ENCODE measurements at regions not wholly inside any gene's neighbourhood (a gene's known extent, or its start where the extent isn't known, plus 50 kb on each side); places are given as distances from the start of the nearest gene placed in this dataset.

GRCh38 chr15:95880630-95881029, 449.9 kb upstream of the NR2F2 start:
- no peaks in the 10 kb centered on the region for H3K27me3 ChIP-seq (ENCODE audit: insufficient read depth, low read length, poor library complexity, severe bottlenecking)
- TF ChIP-seq CTCF (conservative IDR thresholded peaks at IDR 0.05; ENCODE audit: low read length) (no peak), EZH2phosphoT487 (IDR thresholded peaks at IDR 0.05; ENCODE audit: borderline replicate concordance) (no peak)
- H3K36me3 ChIP-seq (ENCODE audit: insufficient read depth, low read length): no peaks in the 10 kb centered on the region
- H3K4me1 ChIP-seq (ENCODE audit: insufficient read depth, low read length, poor library complexity, severe bottlenecking): peaks cover 33% of the 10 kb centered on the region
- no peak overlapping the region for H3K4me2 ChIP-seq (ENCODE audit: low read depth, low read length, poor library complexity, severe bottlenecking)
- H3F3A ChIP-seq (ENCODE audit: low read depth): no peaks in the 10 kb centered on the region
- H3K9ac ChIP-seq (ENCODE audit: low read depth, low read length, poor library complexity, severe bottlenecking): no peak overlapping the region
- H3K4me3 ChIP-seq (ENCODE audit: low read length, poor library complexity, severe bottlenecking): no peak overlapping the region
- peak overlapping the region; percentile 79; the same call in 1 of the 2 replicates for H2AFZ ChIP-seq (ENCODE audit: low read length)
- H3K9me2 ChIP-seq (replicated peaks; ENCODE audit: low read depth, low read length): no peaks in the 10 kb centered on the region
- H4K20me1 ChIP-seq (ENCODE audit: insufficient read depth, low read length, poor library complexity, severe bottlenecking): no peaks in the 10 kb centered on the region
- H3K79me2 ChIP-seq (ENCODE audit: insufficient read depth, low read length): no peaks in the 10 kb centered on the region
- no peaks in the 10 kb centered on the region for H3K9me3 ChIP-seq (ENCODE audit: insufficient read depth, low read depth, low read length)

- Histone ChIP-seq H3K9ac (ENCODE audit: low read depth, low read length, poor library complexity, severe bottlenecking) (no peak overlapping the region), H3K4me3 (ENCODE audit: low read length, poor library complexity, severe bottlenecking) (no peak overlapping the region), H3K9me3 (ENCODE audit: insufficient read depth, low read depth, low read length) (no peaks in the 10 kb centered on the region), H3K9me2 (replicated peaks; ENCODE audit: low read depth, low read length) (no peaks in the 10 kb centered on the region), H3K79me2 (ENCODE audit: insufficient read depth, low read length) (no peaks in the 10 kb centered on the region), H3K4me1 (ENCODE audit: insufficient read depth, low read length, poor library complexity, severe bottlenecking) (peaks cover 30% of the 10 kb centered on the region), H4K20me1 (ENCODE audit: insufficient read depth, low read length, poor library complexity, severe bottlenecking) (no peaks in the 10 kb centered on the region), H3F3A (ENCODE audit: low read depth) (no peaks in the 10 kb centered on the region), H3K27me3 (ENCODE audit: insufficient read depth, low read length, poor library complexity, severe bottlenecking) (no peaks in the 10 kb centered on the region), H3K4me2 (ENCODE audit: low read depth, low read length, poor library complexity, severe bottlenecking) (no peak overlapping the region), H3K36me3 (ENCODE audit: insufficient read depth, low read length) (no peaks in the 10 kb centered on the region), H2AFZ (ENCODE audit: low read length) (peak overlapping the region; percentile 49; the same call in 1 of the 2 replicates)
- TF ChIP-seq EZH2phosphoT487 (IDR thresholded peaks at IDR 0.05; ENCODE audit: borderline replicate concordance) (no peak), CTCF (conservative IDR thresholded peaks at IDR 0.05; ENCODE audit: low read length) (no peak)
Observed at GRCh38 chr15:95883064-95883463, 447.4 kb upstream of the NR2F2 start.

- H3K4me3 ChIP-seq (ENCODE audit: low read length, poor library complexity, severe bottlenecking): no peak overlapping the region
- H2AFZ ChIP-seq (ENCODE audit: low read length): no peak overlapping the region
- no peak overlapping the region for H3K9ac ChIP-seq (ENCODE audit: low read depth, low read length, poor library complexity, severe bottlenecking)
- TF ChIP-seq EZH2phosphoT487 (IDR thresholded peaks at IDR 0.05; ENCODE audit: borderline replicate concordance) (no peak), CTCF (conservative IDR thresholded peaks at IDR 0.05; ENCODE audit: low read length) (no peak)
- no peaks in the 10 kb centered on the region for H3K27me3 ChIP-seq (ENCODE audit: insufficient read depth, low read length, poor library complexity, severe bottlenecking)
- no peaks in the 10 kb centered on the region for H3K9me3 ChIP-seq (ENCODE audit: insufficient read depth, low read depth, low read length)
- no peaks in the 10 kb centered on the region for H3K36me3 ChIP-seq (ENCODE audit: insufficient read depth, low read length)
- peaks cover 19% of the 10 kb centered on the region for H3K4me1 ChIP-seq (ENCODE audit: insufficient read depth, low read length, poor library complexity, severe bottlenecking)
- no peak overlapping the region for H3K4me2 ChIP-seq (ENCODE audit: low read depth, low read length, poor library complexity, severe bottlenecking)
- H4K20me1 ChIP-seq (ENCODE audit: insufficient read depth, low read length, poor library complexity, severe bottlenecking): no peaks in the 10 kb centered on the region
- no peaks in the 10 kb centered on the region for H3K79me2 ChIP-seq (ENCODE audit: insufficient read depth, low read length)
- no peaks in the 10 kb centered on the region for H3K9me2 ChIP-seq (replicated peaks; ENCODE audit: low read depth, low read length)
- H3F3A ChIP-seq (ENCODE audit: low read depth): no peaks in the 10 kb centered on the region
Observed at GRCh38 chr15:95884276-95884675, 446.2 kb upstream of the NR2F2 start.
